NB4 (cell line): ENCODE measurements at regions not wholly inside any gene's neighbourhood (a gene's known extent, or its start where the extent isn't known, plus 50 kb on each side); places are given as distances from the start of the nearest gene placed in this dataset.
"Not testable (repeated sequence)": the region's sequence is repeated elsewhere in the genome, so short reads cannot be mapped to it uniquely, and the experiment has no call there.

Source experiments
- DNase-seq: peaks from one replicate; pipeline ENCODE4 v3.0.0; 2010; ENCODE audit warnings: low read depth
- H3K4me3 ChIP-seq: one replicate; pipeline ENCODE4 v1.5.1; 2011; ENCODE audit warnings: mild to moderate bottlenecking, low read depth, low read length, moderate library complexity
- MYC ChIP-seq: IDR thresholded peaks from 2 replicates; pipeline ENCODE4 v1.6.1; 2011; ENCODE audit warnings: low read depth, low read length
- POLR2A ChIP-seq: IDR thresholded peaks from 2 replicates; pipeline ENCODE4 v1.6.1; 2011; ENCODE audit warnings: mild to moderate bottlenecking; ENCODE audit not compliant: insufficient read length; ENCODE audit errors: extremely low read depth
- TF ChIP-seq, protein P1 (sequence below): IDR thresholded peaks from 2 replicates; pipeline ENCODE4 v1.6.1; 2011; ENCODE audit warnings: low read depth, low read length
- TF ChIP-seq, protein P2 (sequence below): IDR thresholded peaks from one replicate; pipeline ENCODE4 v1.5.1; 2012; ENCODE audit warnings: low read depth, low read length

DNA sequence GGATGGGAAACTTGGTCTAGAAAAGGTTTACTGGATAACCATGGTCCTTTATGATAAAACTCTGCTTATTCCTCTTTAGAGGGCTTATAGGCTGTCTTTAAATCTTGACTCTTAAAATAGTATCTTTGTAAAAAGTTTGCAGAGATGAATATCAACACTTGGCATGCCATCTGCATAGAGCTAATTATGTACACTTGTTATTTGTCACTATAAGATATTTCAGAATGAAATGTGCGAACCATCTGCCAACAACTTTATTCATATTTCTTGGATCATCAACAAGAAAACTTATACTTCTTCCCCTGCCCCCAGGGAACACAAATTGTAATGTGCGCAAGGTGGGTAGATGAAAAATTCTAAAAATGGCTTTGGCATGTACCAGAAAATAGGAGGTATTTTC is 653.0 kb upstream of the CHAC2 start:
- no peak for TF ChIP-seq POLR2A
- TF ChIP-seq, protein P1, sequence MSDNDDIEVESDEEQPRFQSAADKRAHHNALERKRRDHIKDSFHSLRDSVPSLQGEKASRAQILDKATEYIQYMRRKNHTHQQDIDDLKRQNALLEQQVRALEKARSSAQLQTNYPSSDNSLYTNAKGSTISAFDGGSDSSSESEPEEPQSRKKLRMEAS = no peak
- TF ChIP-seq, protein P2, sequence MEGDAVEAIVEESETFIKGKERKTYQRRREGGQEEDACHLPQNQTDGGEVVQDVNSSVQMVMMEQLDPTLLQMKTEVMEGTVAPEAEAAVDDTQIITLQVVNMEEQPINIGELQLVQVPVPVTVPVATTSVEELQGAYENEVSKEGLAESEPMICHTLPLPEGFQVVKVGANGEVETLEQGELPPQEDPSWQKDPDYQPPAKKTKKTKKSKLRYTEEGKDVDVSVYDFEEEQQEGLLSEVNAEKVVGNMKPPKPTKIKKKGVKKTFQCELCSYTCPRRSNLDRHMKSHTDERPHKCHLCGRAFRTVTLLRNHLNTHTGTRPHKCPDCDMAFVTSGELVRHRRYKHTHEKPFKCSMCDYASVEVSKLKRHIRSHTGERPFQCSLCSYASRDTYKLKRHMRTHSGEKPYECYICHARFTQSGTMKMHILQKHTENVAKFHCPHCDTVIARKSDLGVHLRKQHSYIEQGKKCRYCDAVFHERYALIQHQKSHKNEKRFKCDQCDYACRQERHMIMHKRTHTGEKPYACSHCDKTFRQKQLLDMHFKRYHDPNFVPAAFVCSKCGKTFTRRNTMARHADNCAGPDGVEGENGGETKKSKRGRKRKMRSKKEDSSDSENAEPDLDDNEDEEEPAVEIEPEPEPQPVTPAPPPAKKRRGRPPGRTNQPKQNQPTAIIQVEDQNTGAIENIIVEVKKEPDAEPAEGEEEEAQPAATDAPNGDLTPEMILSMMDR = no peak
- no peak for TF ChIP-seq MYC
- H3K4me3 ChIP-seq = no peak overlapping the region
- no peak for DNase-seq

DNA sequence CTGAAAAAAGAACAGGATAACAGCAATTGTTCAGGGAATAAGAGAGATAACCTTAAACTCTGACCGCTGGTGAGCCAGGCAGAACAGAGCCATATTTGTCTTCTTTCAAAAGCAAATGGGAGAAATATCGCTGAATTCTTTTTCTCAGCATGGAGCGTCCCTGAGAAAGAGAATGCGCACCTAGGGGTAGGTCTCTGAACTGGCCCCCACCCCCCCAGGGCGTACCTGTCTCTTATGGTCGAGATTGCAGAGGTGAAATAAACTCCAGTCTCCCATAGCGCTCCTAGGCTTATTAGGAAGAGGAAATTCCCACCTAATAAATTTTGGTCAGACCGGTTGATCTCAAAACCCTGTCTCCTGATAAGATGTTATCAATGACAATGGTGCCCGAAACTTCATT is 655.2 kb upstream of the CHAC2 start:
- H3K4me3 ChIP-seq, DNase-seq: not testable (repeated sequence)

DNA sequence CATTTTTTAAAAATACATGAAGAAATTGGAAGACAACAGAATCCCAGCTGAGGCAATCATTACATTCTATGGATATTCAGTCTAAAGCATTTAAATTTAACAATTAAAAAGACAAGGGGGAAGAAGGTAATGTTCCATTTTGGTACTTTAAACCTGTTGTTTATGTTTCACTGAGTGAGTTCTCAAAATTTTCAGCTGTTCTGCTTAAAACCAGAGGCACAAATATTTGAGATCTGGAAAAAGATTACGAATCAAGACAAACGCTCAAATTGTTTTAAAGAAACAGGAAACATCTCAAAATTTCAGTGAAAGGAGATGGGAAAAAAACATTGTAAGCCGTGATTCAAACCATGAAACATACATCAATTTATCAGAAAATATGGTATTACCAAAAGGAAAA is 656.2 kb upstream of the CHAC2 start:
- TF ChIP-seq, protein P1 = no peak
- TF ChIP-seq, protein P2 = no peak
- TF ChIP-seq POLR2A (no peak), MYC (no peak)
- no peak for DNase-seq
- H3K4me3 ChIP-seq = no peak overlapping the region

DNA sequence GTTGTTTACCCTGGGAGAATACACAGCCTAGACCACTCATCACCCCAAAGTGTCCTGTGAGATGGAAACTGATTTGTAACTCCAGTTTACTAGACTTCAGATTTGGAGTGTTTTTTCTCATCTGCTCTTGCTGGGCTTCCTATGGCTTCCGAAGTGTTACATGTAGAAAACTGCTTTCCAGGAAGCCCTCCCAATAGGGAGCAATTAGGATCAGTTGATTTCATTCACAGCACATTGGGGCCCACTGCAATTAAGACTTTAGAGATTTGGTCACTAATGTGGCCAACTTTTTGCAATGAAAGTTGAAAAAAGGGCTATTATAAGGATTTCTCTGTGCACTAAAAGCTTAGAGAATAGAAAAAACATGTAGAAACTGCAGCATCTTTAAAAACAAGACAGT is 656.6 kb upstream of the CHAC2 start:
- TF ChIP-seq POLR2A (no peak), MYC (no peak)
- TF ChIP-seq, protein P1 = no peak
- TF ChIP-seq, protein P2 = no peak
- H3K4me3 ChIP-seq = no peak overlapping the region
- DNase-seq = no peak

DNA sequence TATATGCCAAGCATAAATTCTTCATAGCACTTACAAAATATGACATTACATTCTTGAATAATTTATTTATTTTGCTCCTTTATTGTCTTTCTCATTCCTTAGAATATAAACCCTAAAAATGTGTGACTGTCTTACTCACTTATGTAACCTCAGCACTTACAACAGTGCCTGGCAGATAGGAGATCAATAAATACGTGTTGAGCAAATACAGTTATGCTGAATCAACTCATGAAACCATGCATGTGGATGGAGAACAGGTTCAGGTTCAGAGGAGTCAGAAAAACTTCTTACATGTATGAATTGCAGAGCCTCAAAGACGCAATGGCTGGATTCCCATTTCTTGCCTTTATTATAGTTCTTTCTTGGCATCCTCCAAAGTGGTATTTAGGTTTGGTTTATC is 659.4 kb upstream of the CHAC2 start:
- TF ChIP-seq, protein P1 = no peak
- TF ChIP-seq POLR2A (no peak), MYC (no peak)
- TF ChIP-seq, protein P2 = no peak
- no peak for DNase-seq
- H3K4me3 ChIP-seq = no peak overlapping the region

DNA sequence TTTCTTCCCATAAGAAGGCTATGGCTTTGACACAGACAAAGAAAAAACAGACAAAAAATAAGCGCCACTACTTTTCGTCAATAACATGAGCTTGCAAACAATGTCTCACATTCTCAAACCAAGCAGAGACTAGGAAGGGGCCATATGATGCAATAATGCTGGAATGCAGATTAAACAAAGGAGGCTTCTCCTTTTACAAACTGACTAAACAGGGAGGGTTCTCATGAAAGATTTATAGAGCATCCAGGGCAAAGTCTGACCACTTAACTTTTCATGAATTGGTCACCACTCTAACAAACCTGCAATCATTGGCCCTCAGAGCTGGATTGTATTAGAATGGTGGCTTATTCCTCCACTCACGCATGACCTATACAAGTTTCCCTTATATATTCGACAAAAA is 663.3 kb upstream of the CHAC2 start:
- no peak overlapping the region for H3K4me3 ChIP-seq
- TF ChIP-seq POLR2A (no peak), MYC (no peak)
- TF ChIP-seq, protein P2 = no peak
- TF ChIP-seq, protein P1 = no peak
- DNase-seq = no peak
